Mammary epithelial cell (primary cell): ENCODE measurements at regions not wholly inside any gene's neighbourhood (a gene's known extent, or its start where the extent isn't known, plus 50 kb on each side); places are given as distances from the start of the nearest gene placed in this dataset.

Experiments used
- EZH2 ChIP-seq: IDR thresholded peaks from 2 replicates; pipeline ENCODE4 v1.6.1; 2012; ENCODE audit warnings: low read length, inconsistent platforms, borderline replicate concordance
- TF ChIP-seq, protein P1 (sequence below), 2 donors: IDR thresholded peaks in 1 of 2; conservative IDR thresholded peaks in 1 of 2; 2 replicates each; pipeline ENCODE4 v1.5.1; 2011 to 2012; ENCODE audit warnings: inconsistent platforms in 2 of 2, low read length in 2 of 2, mild to moderate bottlenecking in 2 of 2, control low read depth in 1 of 2, low read depth in 1 of 2; ENCODE audit not compliant: insufficient read depth in 1 of 2; ENCODE audit errors: extremely low read depth in 1 of 2

DNA sequence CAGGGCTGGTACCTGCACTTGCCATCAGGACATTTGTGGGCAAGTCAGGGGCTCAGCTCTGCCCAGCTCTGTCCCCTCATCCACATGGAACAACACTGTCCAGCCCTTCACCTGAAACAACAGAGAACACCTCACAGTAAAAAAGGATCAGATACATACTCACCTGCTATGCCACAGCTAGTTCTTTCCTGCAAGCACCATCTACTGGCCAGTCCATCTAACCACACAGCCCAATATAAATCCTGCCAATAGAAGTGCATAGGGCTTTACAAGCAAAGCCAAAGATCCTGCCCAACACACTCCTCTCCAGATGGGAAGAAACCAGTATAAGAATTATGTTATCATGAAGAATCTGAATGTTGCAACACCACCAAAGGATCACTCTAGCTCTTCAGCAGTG, 52.2 kb upstream of the GALNT13 start:
- TF ChIP-seq, protein P1, sequence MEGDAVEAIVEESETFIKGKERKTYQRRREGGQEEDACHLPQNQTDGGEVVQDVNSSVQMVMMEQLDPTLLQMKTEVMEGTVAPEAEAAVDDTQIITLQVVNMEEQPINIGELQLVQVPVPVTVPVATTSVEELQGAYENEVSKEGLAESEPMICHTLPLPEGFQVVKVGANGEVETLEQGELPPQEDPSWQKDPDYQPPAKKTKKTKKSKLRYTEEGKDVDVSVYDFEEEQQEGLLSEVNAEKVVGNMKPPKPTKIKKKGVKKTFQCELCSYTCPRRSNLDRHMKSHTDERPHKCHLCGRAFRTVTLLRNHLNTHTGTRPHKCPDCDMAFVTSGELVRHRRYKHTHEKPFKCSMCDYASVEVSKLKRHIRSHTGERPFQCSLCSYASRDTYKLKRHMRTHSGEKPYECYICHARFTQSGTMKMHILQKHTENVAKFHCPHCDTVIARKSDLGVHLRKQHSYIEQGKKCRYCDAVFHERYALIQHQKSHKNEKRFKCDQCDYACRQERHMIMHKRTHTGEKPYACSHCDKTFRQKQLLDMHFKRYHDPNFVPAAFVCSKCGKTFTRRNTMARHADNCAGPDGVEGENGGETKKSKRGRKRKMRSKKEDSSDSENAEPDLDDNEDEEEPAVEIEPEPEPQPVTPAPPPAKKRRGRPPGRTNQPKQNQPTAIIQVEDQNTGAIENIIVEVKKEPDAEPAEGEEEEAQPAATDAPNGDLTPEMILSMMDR (conservative IDR thresholded peaks at IDR 0.05 in 1 of 2, IDR thresholded peaks at IDR 0.05 in 1 of 2; ENCODE audit: extremely low read depth in 1 of 2, insufficient read depth in 1 of 2, low read depth in 1 of 2, low read length in 2 of 2): peak in 1 of 2 donors; percentile 6
- no peak for TF ChIP-seq EZH2
